ENCODE measurements at regions not wholly inside any gene's neighbourhood (a gene's known extent, or its start where the extent isn't known, plus 50 kb on each side); places are given as distances from the start of the nearest gene placed in this dataset.

GRCh38 chr3:42013691-42014457, 52.0 kb upstream of the ULK4 start:
- no peaks in the 10 kb centered on the region for H3K27me3 ChIP-seq
- H3K79me2 ChIP-seq (ENCODE audit: low read depth) = peaks cover 49% of the 10 kb centered on the region
- peak; percentile 66 for DNase-seq (ENCODE audit: low spot score)
- H2AFZ ChIP-seq (replicated peaks) = peak overlapping the region; percentile 27
- Mint-ChIP-seq H3K36me3 (peaks cover 4% of the 10 kb centered on the region), H3K27me3 (ENCODE audit: insufficient read depth, low read depth) (peaks cover 9% of the 10 kb centered on the region), H3K27ac (peak overlapping the region; percentile 55), H3K9me3 (no peaks in the 10 kb centered on the region), H3K4me3 (peak overlapping the region; percentile 92), H3K4me1 (peaks cover 30% of the 10 kb centered on the region)
- H3K4me2 ChIP-seq = peak overlapping the region; percentile 87
- TF ChIP-seq CTCF (IDR thresholded peaks at IDR 0.05) = no peak
- no peak for TF ChIP-seq EZH2 (IDR thresholded peaks at IDR 0.05)
- TF ChIP-seq EZH2phosphoT487 (IDR thresholded peaks at IDR 0.05) = no peak
- H3K36me3 ChIP-seq = no peaks in the 10 kb centered on the region
- H3K9me3 ChIP-seq (ENCODE audit: low read depth) = no peaks in the 10 kb centered on the region
- H3K9ac ChIP-seq = peak overlapping the region; percentile 17
- H3K27ac ChIP-seq = no peak overlapping the region
- peaks cover 24% of the 10 kb centered on the region for H3F3A ChIP-seq (ENCODE audit: low read depth)
- H3K4me3 ChIP-seq = peak overlapping the region; percentile 86
- H3K4me1 ChIP-seq = peaks cover 12% of the 10 kb centered on the region
- peaks cover 27% of the 10 kb centered on the region for H4K20me1 ChIP-seq (ENCODE audit: low read depth)

- peak overlapping the region; percentile 83 for H3K4me2 ChIP-seq
- H3K27me3 ChIP-seq = no peaks in the 10 kb centered on the region
- DNase-seq (ENCODE audit: low spot score) = peak; percentile 87
- H3K9me3 ChIP-seq (ENCODE audit: low read depth) = no peaks in the 10 kb centered on the region
- Mint-ChIP-seq H3K27ac (peak overlapping the region; percentile 72), H3K4me1 (peaks cover 30% of the 10 kb centered on the region), H3K27me3 (ENCODE audit: insufficient read depth, low read depth) (peaks cover 9% of the 10 kb centered on the region), H3K9me3 (no peaks in the 10 kb centered on the region), H3K36me3 (peaks cover 4% of the 10 kb centered on the region), H3K4me3 (peak overlapping the region; percentile 90)
- peaks cover 41% of the 10 kb centered on the region for H3K79me2 ChIP-seq (ENCODE audit: low read depth)
- no peak overlapping the region for H3K9ac ChIP-seq
- no peak for TF ChIP-seq EZH2 (IDR thresholded peaks at IDR 0.05)
- TF ChIP-seq EZH2phosphoT487 (IDR thresholded peaks at IDR 0.05) = no peak
- no peak for TF ChIP-seq CTCF (IDR thresholded peaks at IDR 0.05)
- peaks cover 27% of the 10 kb centered on the region for H4K20me1 ChIP-seq (ENCODE audit: low read depth)
- no peaks in the 10 kb centered on the region for H3K36me3 ChIP-seq
- H2AFZ ChIP-seq (replicated peaks) = peak overlapping the region; percentile 80
- peaks cover 24% of the 10 kb centered on the region for H3F3A ChIP-seq (ENCODE audit: low read depth)
- no peak overlapping the region for H3K27ac ChIP-seq
- H3K4me3 ChIP-seq = peak overlapping the region; percentile 86
- H3K4me1 ChIP-seq = peaks cover 12% of the 10 kb centered on the region
These were observed 51.2 kb upstream of the ULK4 start for GRCh38 chr3:42012935-42013690.

- Histone ChIP-seq H3F3A (ENCODE audit: low read depth) (peaks cover 24% of the 10 kb centered on the region), H3K36me3 (no peaks in the 10 kb centered on the region), H3K4me1 (peaks cover 12% of the 10 kb centered on the region), H3K27me3 (no peaks in the 10 kb centered on the region), H3K4me3 (peak overlapping the region; percentile 86), H4K20me1 (ENCODE audit: low read depth) (peaks cover 27% of the 10 kb centered on the region), H3K27ac (no peak overlapping the region), H3K4me2 (peak overlapping the region; percentile 83), H3K9me3 (ENCODE audit: low read depth) (no peaks in the 10 kb centered on the region), H3K9ac (no peak overlapping the region), H2AFZ (replicated peaks) (no peak overlapping the region), H3K79me2 (ENCODE audit: low read depth) (peaks cover 35% of the 10 kb centered on the region)
- Mint-ChIP-seq H3K4me3 (peak overlapping the region; percentile 90), H3K4me1 (peaks cover 29% of the 10 kb centered on the region), H3K27me3 (ENCODE audit: insufficient read depth, low read depth) (peaks cover 9% of the 10 kb centered on the region), H3K27ac (no peak overlapping the region), H3K9me3 (no peaks in the 10 kb centered on the region), H3K36me3 (peaks cover 4% of the 10 kb centered on the region)
- no peak for DNase-seq (ENCODE audit: low spot score)
- TF ChIP-seq CTCF (IDR thresholded peaks at IDR 0.05) (no peak), EZH2 (IDR thresholded peaks at IDR 0.05) (no peak), EZH2phosphoT487 (IDR thresholded peaks at IDR 0.05) (no peak)
These were observed 50.6 kb upstream of the ULK4 start for GRCh38 chr3:42012383-42012934.
